Transverse colon (tissue), 4 donors: ENCODE measurements at regions not wholly inside any gene's neighbourhood (a gene's known extent, or its start where the extent isn't known, plus 50 kb on each side); places are given as distances from the start of the nearest gene placed in this dataset.

Source experiments
- EP300 ChIP-seq: sonication (generic); formaldehyde crosslinking; IDR thresholded peaks from one replicate; pipeline ENCODE4 v1.6.1; 2017; ENCODE audit warnings: antibody characterized with exemption, low read depth
- POLR2AphosphoS5 ChIP-seq, 3 donors: sonication (generic); formaldehyde crosslinking; IDR thresholded peaks; one replicate each; pipeline ENCODE4 v1.6.1; 2016; ENCODE audit warnings: antibody characterized with exemption in 3 of 3
- TF ChIP-seq, protein P1 (sequence below), 5 experiments: fragments of 200-600 bp in 3 of 5; fragments of 450-650 bp in 2 of 5; sonication (generic) in 3 of 5; IDR thresholded peaks; 1 replicate in 2 of 5; 2 replicates in 3 of 5; pipeline ENCODE4 v1.5.1; 2016 to 2017; ENCODE audit warnings: antibody characterized with exemption in 5 of 5, inconsistent platforms in 3 of 5, mild to moderate bottlenecking in 2 of 5, moderate library complexity in 1 of 5

- TF ChIP-seq, protein P1, sequence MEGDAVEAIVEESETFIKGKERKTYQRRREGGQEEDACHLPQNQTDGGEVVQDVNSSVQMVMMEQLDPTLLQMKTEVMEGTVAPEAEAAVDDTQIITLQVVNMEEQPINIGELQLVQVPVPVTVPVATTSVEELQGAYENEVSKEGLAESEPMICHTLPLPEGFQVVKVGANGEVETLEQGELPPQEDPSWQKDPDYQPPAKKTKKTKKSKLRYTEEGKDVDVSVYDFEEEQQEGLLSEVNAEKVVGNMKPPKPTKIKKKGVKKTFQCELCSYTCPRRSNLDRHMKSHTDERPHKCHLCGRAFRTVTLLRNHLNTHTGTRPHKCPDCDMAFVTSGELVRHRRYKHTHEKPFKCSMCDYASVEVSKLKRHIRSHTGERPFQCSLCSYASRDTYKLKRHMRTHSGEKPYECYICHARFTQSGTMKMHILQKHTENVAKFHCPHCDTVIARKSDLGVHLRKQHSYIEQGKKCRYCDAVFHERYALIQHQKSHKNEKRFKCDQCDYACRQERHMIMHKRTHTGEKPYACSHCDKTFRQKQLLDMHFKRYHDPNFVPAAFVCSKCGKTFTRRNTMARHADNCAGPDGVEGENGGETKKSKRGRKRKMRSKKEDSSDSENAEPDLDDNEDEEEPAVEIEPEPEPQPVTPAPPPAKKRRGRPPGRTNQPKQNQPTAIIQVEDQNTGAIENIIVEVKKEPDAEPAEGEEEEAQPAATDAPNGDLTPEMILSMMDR (IDR thresholded peaks at IDR 0.05): no peak
- TF ChIP-seq EP300 (no peak), POLR2AphosphoS5 (IDR thresholded peaks at IDR 0.05) (no peak)
Observed at GRCh38 chr11:28877340-28877739, 769.2 kb downstream of the METTL15 start.
